B cell (primary cell): ENCODE measurements at regions not wholly inside any gene's neighbourhood (a gene's known extent, or its start where the extent isn't known, plus 50 kb on each side); places are given as distances from the start of the nearest gene placed in this dataset.

Source experiments
- ATAC-seq: fragments of 200-7000 bp; cut with Tn5 transposase; one replicate; pipeline ENCODE4 v1.10.0; 2021; ENCODE audit warnings: low read depth, mild to moderate bottlenecking, moderate number of reproducible peaks, moderate library complexity
- CTCF ChIA-PET: fragments of 350-600 bp; sonication (Branson Sonifier 250); formaldehyde crosslinking; loops from one replicate; lab custom pipeline; 2021; ENCODE audit warnings: antibody characterized with exemption, inconsistent platforms; lab: Charles Lee
- POLR2A ChIA-PET: fragments of 350-600 bp; sonication (Branson Sonifier 250); formaldehyde crosslinking; loops from one replicate; lab custom pipeline; 2021; ENCODE audit warnings: antibody characterized with exemption; lab: Charles Lee
- DNase-seq: peaks from one replicate; pipeline ENCODE4 v3.0.0; 2013
- H2AFZ ChIP-seq: 2 replicates; pipeline ENCODE4 v1.6.1; 2012; ENCODE audit warnings: mild to moderate bottlenecking, low read depth, low read length; ENCODE audit not compliant: insufficient read depth, poor library complexity, severe bottlenecking
- H3K27ac ChIP-seq, 2 donors: 1 replicate in 1 of 2; 2 replicates in 1 of 2; pipeline ENCODE4 v1.5.1; 2012 to 2013; ENCODE audit warnings: low read length in 2 of 2, mild to moderate bottlenecking in 2 of 2, moderate library complexity in 1 of 2
- H3K27me3 ChIP-seq, 4 experiments: fragments of 200-600 bp in 1 of 4; sonication (generic) in 1 of 4; replicated peaks in 1 of 4; 1 replicate in 2 of 4; 2 replicates in 2 of 4; pipeline versions ENCODE4 v1.6.1 to v1.7.0; 2013 to 2016; ENCODE audit warnings: low read length in 3 of 4, mild to moderate bottlenecking in 2 of 4, mixed read lengths in 1 of 4, moderate library complexity in 1 of 4; ENCODE audit not compliant: insufficient read depth in 4 of 4, control insufficient read depth in 3 of 4; ENCODE audit errors: control extremely low read depth in 1 of 4
- H3K36me3 ChIP-seq, 2 experiments: replicated peaks in 1 of 2; 1 replicate in 1 of 2; 2 replicates in 1 of 2; pipeline versions ENCODE4 v1.6.1 to v1.7.1; 2013; ENCODE audit warnings: low read length in 1 of 2; ENCODE audit not compliant: insufficient read depth in 2 of 2, control insufficient read depth in 1 of 2; ENCODE audit errors: control extremely low read depth in 1 of 2, extremely low read depth in 1 of 2
- H3K4me1 ChIP-seq, 2 donors: fragments of 200-600 bp in 1 of 2; sonication (generic) in 1 of 2; 1 replicate in 1 of 2; 2 replicates in 1 of 2; pipeline versions ENCODE4 v1.5.1 to v1.6.1; 2013 to 2017; ENCODE audit warnings: low read length in 2 of 2; ENCODE audit not compliant: control insufficient read depth in 2 of 2, insufficient read depth in 2 of 2
- H3K4me2 ChIP-seq: replicated peaks from 2 replicates; pipeline ENCODE3; 2012; ENCODE audit warnings: mild to moderate bottlenecking, low read depth, low read length; ENCODE audit not compliant: poor library complexity, severe bottlenecking
- H3K4me3 ChIP-seq, 5 experiments: fragments of 200-600 bp in 1 of 5; sonication (generic) in 1 of 5; 1 replicate in 3 of 5; 2 replicates in 2 of 5; pipeline versions ENCODE4 v1.5.1 to v1.7.0; 2011 to 2016; ENCODE audit warnings: low read length in 4 of 5, mild to moderate bottlenecking in 4 of 5, low read depth in 2 of 5, control low read depth in 1 of 5, moderate library complexity in 1 of 5; ENCODE audit not compliant: insufficient read depth in 1 of 5; ENCODE audit errors: control extremely low read depth in 1 of 5, extremely low read depth in 1 of 5
- H3K79me2 ChIP-seq: fragments of 200-600 bp; sonication (generic); one replicate; pipeline ENCODE4 v1.6.0; 2016; ENCODE audit warnings: low read length; ENCODE audit not compliant: control insufficient read depth, insufficient read depth
- H3K9ac ChIP-seq: fragments of 200-600 bp; sonication (generic); 2 replicates; pipeline ENCODE4 v1.6.1; 2017; ENCODE audit warnings: mild to moderate bottlenecking, low read length, moderate library complexity
- H3K9me3 ChIP-seq, 3 donors: one replicate each; pipeline versions ENCODE4 v1.6.1 to v1.7.1; 2013; ENCODE audit warnings: low read length in 2 of 3; ENCODE audit not compliant: control insufficient read depth in 2 of 3, insufficient read depth in 1 of 3; ENCODE audit errors: control extremely low read depth in 1 of 3
- H4K20me1 ChIP-seq: 2 replicates; pipeline ENCODE4 v1.6.0; 2012; ENCODE audit warnings: mild to moderate bottlenecking, low read length; ENCODE audit not compliant: insufficient read depth, control insufficient read depth, poor library complexity, severe bottlenecking
- H3K27ac Mint-ChIP-seq: one replicate; pipeline ENCODE4 v1.8.0; 2021; ENCODE audit warnings: mixed read lengths
- H3K27me3 Mint-ChIP-seq: one replicate; pipeline ENCODE4 v1.8.0; 2021; ENCODE audit warnings: mixed read lengths
- H3K4me1 Mint-ChIP-seq: one replicate; pipeline ENCODE4 v1.8.0; 2021; ENCODE audit warnings: mixed read lengths
- H3K4me3 Mint-ChIP-seq: one replicate; pipeline ENCODE4 v1.8.0; 2021; ENCODE audit warnings: mixed read lengths
- H3K9me3 Mint-ChIP-seq: one replicate; pipeline ENCODE4 v1.8.0; 2022; ENCODE audit warnings: mixed read lengths; ENCODE audit not compliant: insufficient read depth
- EZH2 ChIP-seq: IDR thresholded peaks from 2 replicates; pipeline ENCODE4 v1.6.1; 2012; ENCODE audit warnings: borderline replicate concordance, low read depth, mild to moderate bottlenecking, moderate library complexity, low read length; ENCODE audit not compliant: insufficient read depth, poor library complexity, severe bottlenecking
- whole genome bisulfite sequencing: methylation state at CpG from one replicate; pipeline ENCODE4 v1.1.5; 2013; ENCODE audit warnings: missing lambda C conversion rate; ENCODE audit not compliant: insufficient coverage; 5-methylcytosine and 5-hydroxymethylcytosine counted together
- intact Hi-C: fragments of 100-400 bp; cut with micrococcal nuclease; formaldehyde crosslinking; loops from one replicate; pipeline ENCODE4 v1.10.0; 2022
- TF ChIP-seq, protein P1 (sequence below): fragments of 200-600 bp; IDR thresholded peaks from one replicate; pipeline ENCODE4 v1.8.0; 2022; ENCODE audit warnings: antibody characterized with exemption, mild to moderate bottlenecking

DNA sequence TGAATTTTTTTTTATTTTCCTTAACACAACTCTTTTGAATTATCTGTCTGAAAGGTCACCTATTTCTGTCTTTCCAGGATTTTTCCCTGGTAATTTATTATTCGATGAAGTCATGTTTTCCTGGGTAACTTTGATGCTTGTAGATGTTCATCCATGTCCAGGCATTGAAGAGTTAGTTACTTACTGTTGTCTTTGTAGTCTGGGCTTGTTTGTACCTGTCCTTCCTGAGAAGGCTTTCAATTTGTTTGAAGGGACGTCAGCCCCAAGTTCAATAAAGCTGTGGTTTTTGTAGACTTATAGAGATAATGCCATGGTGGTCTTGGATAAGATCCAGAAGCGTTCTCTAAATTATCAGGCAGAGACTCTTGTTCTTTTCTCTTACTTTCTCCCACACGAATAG is 252.4 kb upstream of the ARHGAP24 start:
- no peak overlapping the region for H3K9ac ChIP-seq
- ChIA-PET CTCF (no interaction called here), POLR2A (no interaction called here)
- H3K4me3 ChIP-seq, result no peak overlapping the region
- no peaks in the 10 kb centered on the region for H3K79me2 ChIP-seq
- Mint-ChIP-seq H3K4me3 (no peak overlapping the region), H3K9me3 (peaks cover 3% of the 10 kb centered on the region), H3K4me1 (no peaks in the 10 kb centered on the region), H3K27me3 (peaks cover 8% of the 10 kb centered on the region), H3K27ac (no peak overlapping the region)
- H3K27me3 ChIP-seq, result no peaks in the 10 kb centered on the region
- no peaks in the 10 kb centered on the region for H3K4me1 ChIP-seq
- 75% methylated on average over 1 of the region's 4 CpGs for WGBS
- H2AFZ ChIP-seq, result no peak overlapping the region
- ATAC-seq (no peak), DNase-seq (no peak)
- no peaks in the 10 kb centered on the region for H3K36me3 ChIP-seq
- TF ChIP-seq EZH2, result no peak
- TF ChIP-seq, protein P1, sequence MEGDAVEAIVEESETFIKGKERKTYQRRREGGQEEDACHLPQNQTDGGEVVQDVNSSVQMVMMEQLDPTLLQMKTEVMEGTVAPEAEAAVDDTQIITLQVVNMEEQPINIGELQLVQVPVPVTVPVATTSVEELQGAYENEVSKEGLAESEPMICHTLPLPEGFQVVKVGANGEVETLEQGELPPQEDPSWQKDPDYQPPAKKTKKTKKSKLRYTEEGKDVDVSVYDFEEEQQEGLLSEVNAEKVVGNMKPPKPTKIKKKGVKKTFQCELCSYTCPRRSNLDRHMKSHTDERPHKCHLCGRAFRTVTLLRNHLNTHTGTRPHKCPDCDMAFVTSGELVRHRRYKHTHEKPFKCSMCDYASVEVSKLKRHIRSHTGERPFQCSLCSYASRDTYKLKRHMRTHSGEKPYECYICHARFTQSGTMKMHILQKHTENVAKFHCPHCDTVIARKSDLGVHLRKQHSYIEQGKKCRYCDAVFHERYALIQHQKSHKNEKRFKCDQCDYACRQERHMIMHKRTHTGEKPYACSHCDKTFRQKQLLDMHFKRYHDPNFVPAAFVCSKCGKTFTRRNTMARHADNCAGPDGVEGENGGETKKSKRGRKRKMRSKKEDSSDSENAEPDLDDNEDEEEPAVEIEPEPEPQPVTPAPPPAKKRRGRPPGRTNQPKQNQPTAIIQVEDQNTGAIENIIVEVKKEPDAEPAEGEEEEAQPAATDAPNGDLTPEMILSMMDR, result no peak
- intact Hi-C loops, result no loop called here
- H4K20me1 ChIP-seq, result no peaks in the 10 kb centered on the region
- no peak overlapping the region for H3K4me2 ChIP-seq
- no peak overlapping the region for H3K27ac ChIP-seq
- H3K9me3 ChIP-seq, result peaks cover 0 to 8% (median 7%) of the 10 kb centered on the region in 3 donors

DNA sequence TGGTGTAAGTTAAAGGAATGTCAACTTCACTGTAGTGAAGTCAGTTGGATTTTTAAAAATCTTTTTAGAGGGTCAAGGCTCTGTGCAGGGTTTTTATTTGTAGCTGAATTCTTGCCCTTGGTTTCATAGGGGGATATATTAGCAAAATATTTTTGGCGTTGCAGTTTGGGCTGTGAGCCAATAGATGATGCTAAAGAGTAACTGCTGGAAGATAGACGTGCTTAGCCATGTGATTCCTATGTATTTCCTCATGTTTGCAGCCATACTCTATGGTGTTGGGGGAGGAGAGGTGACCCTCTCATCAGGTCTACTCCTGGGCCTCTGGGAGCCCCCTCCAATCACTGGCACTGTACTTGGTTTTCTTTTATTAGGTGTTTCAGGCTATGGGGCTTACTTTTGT is 246.7 kb upstream of the ARHGAP24 start:
- Histone ChIP-seq H3K4me3 (no peak overlapping the region), H4K20me1 (no peaks in the 10 kb centered on the region), H2AFZ (no peak overlapping the region), H3K36me3 (no peaks in the 10 kb centered on the region), H3K27ac (no peak overlapping the region), H3K79me2 (no peaks in the 10 kb centered on the region), H3K4me1 (no peaks in the 10 kb centered on the region), H3K9me3 (peaks cover 0 to 12% (median 10%) of the 10 kb centered on the region in 3 donors), H3K27me3 (no peaks in the 10 kb centered on the region), H3K4me2 (no peak overlapping the region), H3K9ac (no peak overlapping the region)
- no peak overlapping the region for H3K4me3 Mint-ChIP-seq
- TF ChIP-seq EZH2, result no peak
- TF ChIP-seq, protein P1, result no peak
- DNase-seq, result no peak
- intact Hi-C loops, result no loop called here
- peaks cover 8% of the 10 kb centered on the region for H3K27me3 Mint-ChIP-seq
- CTCF ChIA-PET, result no interaction called here
- no peak overlapping the region for H3K27ac Mint-ChIP-seq
- POLR2A ChIA-PET, result no interaction called here
- 62% methylated on average over 2 of the region's 2 CpGs for WGBS
- H3K9me3 Mint-ChIP-seq, result no peaks in the 10 kb centered on the region
- ATAC-seq, result no peak
- H3K4me1 Mint-ChIP-seq, result no peaks in the 10 kb centered on the region
